ENCODE measurements at regions not wholly inside any gene's neighbourhood (a gene's known extent, or its start where the extent isn't known, plus 50 kb on each side); places are given as distances from the start of the nearest gene placed in this dataset.

- H3K4me3 ChIP-seq (ENCODE audit: low read length) = no peak overlapping the region
- TF ChIP-seq CTCF (IDR thresholded peaks at IDR 0.05; ENCODE audit: insufficient read depth, low read depth, low read length, missing control alignments) = no peak
- DNase-seq (ENCODE audit: low read depth) = no peak
These were observed 138.6 kb upstream of the RAD23B start for GRCh38 chr9:107144475-107144874.

GRCh38 chr9:107147134-107147533 is 135.9 kb upstream of the RAD23B start:
- TF ChIP-seq CTCF (IDR thresholded peaks at IDR 0.05; ENCODE audit: insufficient read depth, low read depth, low read length, missing control alignments) = no peak
- DNase-seq (ENCODE audit: low read depth) = no peak
- no peak overlapping the region for H3K4me3 ChIP-seq (ENCODE audit: low read length)

- TF ChIP-seq CTCF (IDR thresholded peaks at IDR 0.05; ENCODE audit: insufficient read depth, low read depth, low read length, missing control alignments) = no peak
- no peak overlapping the region for H3K4me3 ChIP-seq (ENCODE audit: low read length)
- no peak for DNase-seq (ENCODE audit: low read depth)
These were observed 134.9 kb upstream of the RAD23B start for GRCh38 chr9:107148216-107148615.

- no peak for TF ChIP-seq CTCF (IDR thresholded peaks at IDR 0.05; ENCODE audit: insufficient read depth, low read depth, low read length, missing control alignments)
- no peak for DNase-seq (ENCODE audit: low read depth)
- no peak overlapping the region for H3K4me3 ChIP-seq (ENCODE audit: low read length)
These were observed 133.3 kb upstream of the RAD23B start for GRCh38 chr9:107149756-107150155.

GRCh38 chr9:107153336-107153735 is 129.7 kb upstream of the RAD23B start:
- no peak overlapping the region for H3K4me3 ChIP-seq (ENCODE audit: low read length)
- DNase-seq (ENCODE audit: low read depth) = no peak
- no peak for TF ChIP-seq CTCF (IDR thresholded peaks at IDR 0.05; ENCODE audit: insufficient read depth, low read depth, low read length, missing control alignments)

- TF ChIP-seq CTCF (IDR thresholded peaks at IDR 0.05; ENCODE audit: insufficient read depth, low read depth, low read length, missing control alignments) = no peak
- no peak overlapping the region for H3K4me3 ChIP-seq (ENCODE audit: low read length)
- no peak for DNase-seq (ENCODE audit: low read depth)
These were observed 128.8 kb upstream of the RAD23B start for GRCh38 chr9:107154291-107154690.

GRCh38 chr9:107154766-107155165 is 128.3 kb upstream of the RAD23B start:
- no peak for DNase-seq (ENCODE audit: low read depth)
- TF ChIP-seq CTCF (IDR thresholded peaks at IDR 0.05; ENCODE audit: insufficient read depth, low read depth, low read length, missing control alignments) = no peak
- H3K4me3 ChIP-seq (ENCODE audit: low read length) = no peak overlapping the region

Measured in epithelial cell of esophagus (primary cell).